ENCODE measurements at regions not wholly inside any gene's neighbourhood (a gene's known extent, or its start where the extent isn't known, plus 50 kb on each side); places are given as distances from the start of the nearest gene placed in this dataset.

DNA sequence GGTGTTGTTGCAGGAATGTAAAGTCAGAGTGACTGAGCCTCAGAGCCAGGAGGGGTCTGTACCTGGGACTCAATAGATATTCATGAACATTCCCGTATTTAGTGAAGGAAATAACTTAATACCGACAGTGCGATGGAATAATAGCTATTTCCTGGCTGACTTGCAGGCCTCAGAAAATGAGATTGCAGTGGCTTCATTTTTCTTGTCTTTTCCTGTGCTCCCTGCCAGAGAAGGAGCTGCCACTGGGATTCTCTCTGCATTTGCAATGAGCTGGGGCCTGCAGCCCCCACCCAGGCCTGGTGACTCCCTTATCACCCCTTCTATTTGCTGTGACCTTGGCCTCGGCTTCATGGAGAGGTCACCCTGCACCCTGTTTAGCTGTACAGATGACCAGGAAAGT, 173.4 kb downstream of the MIAT start:
- TF ChIP-seq POLR2AphosphoS5 (IDR thresholded peaks at IDR 0.05; ENCODE audit: low read depth, low read length) = no peak
- no peak for TF ChIP-seq REST (IDR thresholded peaks at IDR 0.05; ENCODE audit: insufficient read depth in 1 of 2, low read depth in 2 of 2, low read length in 2 of 2)
- TF ChIP-seq SIN3A (IDR thresholded peaks at IDR 0.05; ENCODE audit: borderline replicate concordance, insufficient read depth, low read length) = no peak
- no peak for TF ChIP-seq TAF1 (IDR thresholded peaks at IDR 0.05; ENCODE audit: borderline replicate concordance, insufficient read depth, low read length)
- no peak for TF ChIP-seq FOXP2 (optimal IDR thresholded peaks at IDR 0.05; ENCODE audit: borderline replicate concordance, extremely low read depth, extremely low read length, insufficient read depth)

Measured in PFSK-1 (cell line).